GM19324 (cell line): ENCODE measurements at regions not wholly inside any gene's neighbourhood (a gene's known extent, or its start where the extent isn't known, plus 50 kb on each side); places are given as distances from the start of the nearest gene placed in this dataset.
"Not testable (repeated sequence)": the region's sequence is repeated elsewhere in the genome, so short reads cannot be mapped to it uniquely, and the experiment has no call there.

Experiments
- ATAC-seq: cut with Tn5 transposase; IDR thresholded peaks from one replicate; pipeline ENCODE4 v1.9.1; 2021; ENCODE audit warnings: mild to moderate bottlenecking, moderate library complexity; ENCODE audit not compliant: unreplicated experiment, low FRiP score

GRCh38 chr20:22690000-22690399 lies 105.6 kb upstream of the FOXA2 start:
- ATAC-seq = no peak

DNA sequence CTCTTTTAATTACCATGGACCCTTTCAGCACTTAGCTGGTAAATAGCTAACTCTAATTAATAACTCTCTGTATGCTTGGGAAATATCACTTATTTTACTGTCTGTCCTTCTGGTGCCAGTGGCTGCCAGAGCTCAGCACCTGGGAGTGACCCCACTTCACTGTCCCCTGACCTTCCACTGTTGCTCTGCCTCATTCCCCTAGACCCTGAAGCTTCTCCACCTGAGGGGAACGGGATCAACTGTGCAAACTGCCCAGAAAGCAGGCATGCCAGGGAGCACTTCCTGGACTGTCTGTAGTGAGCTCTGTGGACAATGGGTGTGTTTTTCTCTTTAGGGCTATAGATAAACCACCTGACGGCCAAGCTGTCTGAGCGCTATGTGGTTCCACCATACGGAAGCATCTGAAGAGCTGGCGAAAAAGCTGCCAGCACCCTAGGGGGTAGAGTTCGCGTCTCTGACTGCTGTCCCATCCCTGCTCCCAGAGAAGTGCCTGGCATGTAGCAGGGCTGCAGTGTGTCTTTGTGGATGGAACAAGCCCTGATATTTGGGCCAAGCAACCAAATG lies 106.3 kb upstream of the FOXA2 start:
- ATAC-seq = no peak

DNA sequence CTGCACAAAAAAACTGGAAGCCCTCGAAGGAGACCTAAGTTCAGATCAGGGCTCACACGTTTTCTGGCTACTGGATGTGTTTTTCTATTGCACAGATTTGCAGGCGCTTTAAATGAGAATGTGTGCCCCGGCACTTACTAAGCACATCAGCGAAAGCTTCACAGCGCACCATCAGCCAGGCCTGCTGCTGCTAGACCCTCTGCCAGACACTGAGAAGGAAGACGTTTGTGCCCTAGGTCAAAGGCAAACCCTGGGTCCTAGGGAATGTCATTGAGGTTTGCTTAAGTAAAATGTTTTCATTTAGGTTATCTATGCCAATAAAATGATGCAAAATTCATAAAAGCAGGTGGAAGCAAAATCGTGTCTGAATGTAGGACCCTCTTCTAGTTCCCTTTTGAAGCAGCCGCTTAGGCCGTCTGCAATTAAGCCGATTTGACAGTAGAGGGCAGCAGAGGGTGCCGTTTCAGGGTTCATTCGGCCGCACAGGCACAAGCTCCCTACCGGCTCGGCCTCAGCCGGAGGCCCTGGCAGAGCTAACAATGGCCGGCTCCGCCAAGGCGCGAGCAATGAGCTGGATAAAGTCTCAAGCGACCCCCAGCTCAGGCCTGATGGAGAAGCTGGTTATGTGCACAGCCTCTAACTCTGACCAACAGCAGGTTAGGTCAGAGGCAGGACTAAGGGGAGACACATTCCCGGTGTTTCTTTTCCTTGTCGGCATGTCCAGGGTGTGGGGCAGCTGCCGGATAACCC lies 107.2 kb upstream of the FOXA2 start:
- peak; percentile 65 for ATAC-seq

- no peak for ATAC-seq
Observed at GRCh38 chr20:22692119-22692475, 107.7 kb upstream of the FOXA2 start.

- not testable (repeated sequence) for ATAC-seq
Observed at GRCh38 chr20:22692620-22693019, 108.2 kb upstream of the FOXA2 start.

DNA sequence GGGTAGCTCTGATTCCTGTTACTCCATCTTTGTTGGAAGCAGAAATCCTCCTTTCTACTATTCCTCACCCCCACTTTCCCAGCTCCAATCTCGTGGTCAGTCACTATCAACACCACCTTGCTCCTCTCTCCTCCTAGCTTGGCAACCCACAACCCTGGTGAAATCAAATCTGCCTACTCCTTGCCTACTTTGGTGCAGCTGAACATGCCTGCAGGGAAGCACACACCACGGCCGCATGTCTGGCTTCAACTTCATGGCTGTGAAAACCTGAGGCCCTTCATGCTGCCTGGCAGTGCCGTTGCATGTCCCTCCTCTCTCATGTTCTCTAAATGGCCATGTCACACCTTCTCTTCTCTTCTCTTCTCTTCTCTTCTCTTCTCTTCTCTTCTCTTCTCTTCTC lies 112.4 kb upstream of the FOXA2 start:
- ATAC-seq = no peak

- ATAC-seq = no peak
Observed at GRCh38 chr20:22698259-22698842, 114.0 kb upstream of the FOXA2 start.

GRCh38 chr20:22699396-22699795 lies 115.0 kb upstream of the FOXA2 start:
- ATAC-seq = no peak

DNA sequence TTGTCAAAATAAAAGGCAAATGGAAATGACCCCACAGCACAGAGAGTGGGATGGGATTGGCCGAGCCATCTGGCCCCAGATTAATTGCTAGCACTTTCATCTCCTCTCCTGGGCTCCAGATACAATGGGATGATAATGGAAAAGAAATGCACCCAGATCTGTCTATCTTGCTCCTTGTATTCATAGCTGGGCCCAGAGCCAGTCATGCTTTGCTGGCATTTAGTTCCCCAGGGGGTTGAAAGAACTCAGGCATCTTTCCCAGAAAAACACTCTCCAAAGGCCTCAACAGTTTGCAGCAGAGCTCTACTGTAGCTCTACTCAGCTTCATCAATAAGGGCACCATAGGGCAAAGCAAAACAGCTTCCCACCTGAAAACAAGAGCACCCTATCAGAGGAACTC lies 116.0 kb upstream of the FOXA2 start:
- no peak for ATAC-seq

DNA sequence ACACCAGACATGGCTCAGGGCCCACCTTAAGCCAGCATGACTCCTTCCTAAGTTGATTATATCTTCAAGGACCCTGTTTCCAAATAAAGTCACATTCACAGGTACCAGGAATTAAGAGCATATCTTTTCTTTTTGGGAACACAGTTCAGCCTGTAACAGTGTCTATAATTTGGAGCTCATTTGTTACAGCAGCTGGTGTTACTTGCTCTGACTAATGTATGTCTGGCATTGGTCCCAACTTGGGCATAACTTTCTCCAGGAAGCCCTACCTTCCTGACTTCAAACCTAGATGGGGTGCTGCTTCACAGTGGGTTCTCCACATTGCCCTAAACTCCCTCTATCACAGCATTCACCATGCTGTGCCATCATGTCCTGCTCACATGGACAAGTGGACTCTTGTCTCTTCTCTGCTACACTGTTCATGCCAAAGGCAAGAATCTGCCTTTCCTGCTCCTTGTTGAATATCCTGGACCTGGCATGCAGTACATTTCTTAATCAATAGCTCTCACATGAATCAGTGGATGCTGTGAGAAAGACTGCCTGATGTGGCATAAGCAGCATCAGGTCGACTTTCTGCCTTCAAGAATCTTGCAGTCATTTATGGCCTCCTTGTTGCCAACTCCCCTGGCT lies 117.4 kb upstream of the FOXA2 start:
- ATAC-seq = no peak

DNA sequence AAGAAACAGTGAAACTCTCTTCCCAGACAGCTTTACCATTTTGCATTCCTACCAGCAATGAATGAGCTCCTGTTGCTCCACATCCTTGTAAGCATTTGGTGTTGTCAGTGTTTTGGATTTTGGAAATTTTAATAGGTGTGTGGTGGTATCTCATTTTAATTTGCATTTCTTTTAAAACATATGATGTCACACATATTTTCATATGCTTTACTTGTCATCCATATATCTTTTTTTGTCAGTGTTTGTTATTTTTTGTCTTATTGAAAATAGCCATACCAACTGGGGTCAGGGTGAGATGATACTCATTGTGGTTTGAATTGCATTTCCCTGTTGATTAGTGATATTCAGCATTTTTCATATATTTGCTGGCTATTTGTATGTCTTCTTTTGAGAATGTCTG lies 119.5 kb upstream of the FOXA2 start:
- no peak for ATAC-seq

GRCh38 chr20:22711971-22712755 lies 127.8 kb upstream of the FOXA2 start:
- ATAC-seq = no peak

DNA sequence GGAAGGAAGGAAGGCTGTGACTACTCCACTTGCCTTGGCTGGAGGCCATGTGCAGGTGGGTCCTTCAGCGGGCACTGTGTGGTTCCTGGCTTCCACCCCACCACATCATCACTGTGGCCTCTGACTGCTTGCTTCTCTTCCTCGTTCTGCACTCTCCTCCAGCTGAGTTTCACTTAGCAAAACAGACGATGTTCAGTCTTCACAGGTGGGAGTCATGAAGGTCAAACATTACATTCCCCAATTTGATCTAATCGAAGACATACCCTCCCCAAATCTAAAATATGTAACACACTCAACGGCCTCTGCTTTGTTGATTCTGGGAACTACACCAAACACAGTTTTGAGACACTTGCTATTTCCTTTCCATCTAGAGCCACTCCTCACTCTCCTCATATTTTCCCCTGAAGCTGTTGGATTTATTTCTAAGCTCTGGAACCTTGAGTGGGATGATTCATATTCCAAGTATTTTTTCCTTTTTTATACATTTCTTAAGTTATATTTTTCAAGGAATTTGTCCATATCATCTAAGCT lies 132.5 kb upstream of the FOXA2 start:
- no peak for ATAC-seq

- ATAC-seq = no peak
Observed at GRCh38 chr20:22717466-22717865, 133.1 kb upstream of the FOXA2 start.

DNA sequence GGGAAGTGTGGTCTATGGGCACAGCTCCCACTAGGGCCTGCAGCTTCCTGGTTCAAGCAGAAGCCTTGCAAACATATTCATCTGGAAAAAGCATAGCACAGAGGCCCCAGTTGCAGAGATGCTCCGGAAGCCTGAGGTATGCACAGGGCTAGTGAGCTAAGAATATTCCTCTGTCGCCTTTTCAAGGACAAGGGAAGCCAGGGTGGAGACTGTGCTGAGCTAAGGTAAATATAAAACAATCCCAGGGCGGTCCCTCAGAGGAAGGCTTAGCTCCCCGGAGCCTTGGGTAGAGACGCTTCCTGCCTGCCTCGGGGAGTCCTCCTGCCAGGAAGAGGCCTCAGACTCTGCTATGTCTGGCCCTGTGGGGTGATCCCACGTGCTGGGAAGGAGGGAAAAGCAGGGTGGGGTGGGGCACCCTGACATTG lies 134.8 kb upstream of the FOXA2 start:
- ATAC-seq = no peak

GRCh38 chr20:22720206-22720605 lies 135.8 kb upstream of the FOXA2 start:
- ATAC-seq = no peak

DNA sequence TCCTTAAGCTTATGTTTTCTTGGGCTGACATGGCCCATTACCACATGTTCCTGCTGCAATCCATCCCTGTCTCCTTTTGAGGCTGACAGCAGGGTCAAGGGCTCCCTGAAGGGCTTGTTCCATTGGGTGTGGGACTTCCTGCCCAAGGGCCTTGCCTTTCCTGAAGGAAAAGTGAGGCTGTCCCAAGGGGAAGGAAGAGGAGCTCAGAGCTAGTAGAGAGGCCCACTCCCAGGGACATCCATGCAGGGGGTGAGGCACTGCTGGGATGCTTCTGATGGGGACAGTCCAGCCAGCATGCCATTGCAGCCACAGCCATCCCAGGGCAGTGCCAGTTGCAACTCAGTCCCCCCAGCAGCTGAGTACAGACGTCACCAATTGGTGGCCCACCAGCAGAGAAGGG lies 138.4 kb upstream of the FOXA2 start:
- no peak for ATAC-seq

DNA sequence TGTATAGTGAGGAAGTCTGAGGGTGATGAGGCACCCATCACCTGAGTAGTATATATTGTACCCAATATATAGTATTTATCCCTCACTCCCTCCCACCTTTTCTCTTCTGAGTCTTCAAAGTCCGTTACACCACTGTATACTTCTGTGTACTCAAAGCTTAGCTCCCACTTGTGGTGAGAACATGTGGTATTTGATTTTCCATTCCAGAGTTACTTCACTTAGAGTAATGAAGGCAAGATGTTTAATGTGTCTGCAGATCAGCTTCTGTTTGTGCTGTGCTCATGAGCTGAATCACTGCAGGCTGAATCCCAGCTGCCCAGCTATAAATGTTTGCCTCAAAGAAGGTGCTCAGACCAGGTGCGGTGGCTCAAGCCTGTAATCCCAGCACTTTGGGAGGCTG lies 139.3 kb upstream of the FOXA2 start:
- no peak for ATAC-seq

DNA sequence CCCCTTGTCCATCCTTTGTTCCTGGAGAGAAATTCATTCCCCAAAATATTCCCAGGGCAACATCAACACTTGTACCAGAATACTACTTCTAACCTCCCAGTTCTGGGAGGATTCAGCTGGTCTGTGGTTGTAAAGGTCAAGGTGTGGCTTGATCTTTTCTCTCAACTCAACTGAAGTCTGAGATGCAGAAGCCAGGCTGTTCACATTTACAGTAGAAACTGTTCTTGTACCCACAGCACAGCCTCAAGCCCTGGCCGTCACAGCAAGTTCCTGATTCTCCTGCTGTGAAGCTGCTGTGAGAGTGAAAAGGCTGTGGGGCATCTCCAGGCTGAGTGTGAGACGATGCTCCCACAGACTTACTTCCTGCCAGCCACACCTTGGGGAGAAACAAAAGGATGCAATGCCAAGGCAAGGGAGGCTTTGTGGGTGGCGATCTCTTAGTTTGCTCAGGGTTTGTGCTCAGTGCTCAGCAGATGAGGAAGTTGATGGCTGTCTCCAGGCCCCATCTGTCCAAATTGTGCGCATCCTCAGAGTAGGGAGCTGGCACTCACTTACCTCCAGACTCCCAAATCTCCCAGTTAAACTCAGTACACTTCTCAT lies 143.9 kb upstream of the FOXA2 start:
- ATAC-seq = no peak

GRCh38 chr20:22729180-22729579 lies 144.8 kb upstream of the FOXA2 start:
- no peak for ATAC-seq
